Fibroblast of pulmonary artery (primary cell): ENCODE measurements at regions not wholly inside any gene's neighbourhood (a gene's known extent, or its start where the extent isn't known, plus 50 kb on each side); places are given as distances from the start of the nearest gene placed in this dataset.

Source experiments
- DNase-seq: peaks from one replicate; pipeline ENCODE4 v3.0.0-alpha.2; 2010; ENCODE audit warnings: low read depth
- H3K4me3 ChIP-seq: replicated peaks from 2 replicates; pipeline ENCODE4 v1.5.1; 2011; ENCODE audit warnings: low read depth, mild to moderate bottlenecking, control low read depth, low read length, moderate library complexity
- CTCF ChIP-seq: IDR thresholded peaks from 2 replicates; pipeline ENCODE4 v1.5.1; 2011; ENCODE audit warnings: mild to moderate bottlenecking, control low read depth, low read length, inconsistent platforms; ENCODE audit errors: missing control alignments

GRCh38 chr14:53517270-53517960, 364.3 kb upstream of the DDHD1 start:
- H3K4me3 ChIP-seq: no peak overlapping the region
- DNase-seq: no peak
- TF ChIP-seq CTCF: no peak

- peak; percentile 14 for DNase-seq
- H3K4me3 ChIP-seq: no peak overlapping the region
- TF ChIP-seq CTCF: no peak
Observed at GRCh38 chr14:53516261-53516774, 363.2 kb upstream of the DDHD1 start.

- no peak for TF ChIP-seq CTCF
- no peak for DNase-seq
Observed at GRCh38 chr14:53515276-53515675, 362.2 kb upstream of the DDHD1 start.

GRCh38 chr14:53514197-53514596, 361.1 kb upstream of the DDHD1 start:
- no peak overlapping the region for H3K4me3 ChIP-seq
- TF ChIP-seq CTCF: no peak
- no peak for DNase-seq

More at GRCh38 chr14:53515276-53515675, 362.2 kb upstream of the DDHD1 start:
- H3K4me3 ChIP-seq: no peak overlapping the region

GRCh38 chr14:53510281-53510912, 357.3 kb upstream of the DDHD1 start:
- DNase-seq: no peak
- TF ChIP-seq CTCF: no peak
- H3K4me3 ChIP-seq: no peak overlapping the region

GRCh38 chr14:53509276-53510244, 356.4 kb upstream of the DDHD1 start:
- peak; percentile 8 for DNase-seq
- H3K4me3 ChIP-seq: no peak overlapping the region
- no peak for TF ChIP-seq CTCF
